HG03342 (cell line): ENCODE measurements at regions not wholly inside any gene's neighbourhood (a gene's known extent, or its start where the extent isn't known, plus 50 kb on each side); places are given as distances from the start of the nearest gene placed in this dataset.
"Not testable (repeated sequence)": the region's sequence is repeated elsewhere in the genome, so short reads cannot be mapped to it uniquely, and the experiment has no call there.

Experiments
- ATAC-seq: cut with Tn5 transposase; IDR thresholded peaks from one replicate; pipeline ENCODE4 v1.9.1; 2021; ENCODE audit warnings: mild to moderate bottlenecking, moderate library complexity; ENCODE audit not compliant: unreplicated experiment

DNA sequence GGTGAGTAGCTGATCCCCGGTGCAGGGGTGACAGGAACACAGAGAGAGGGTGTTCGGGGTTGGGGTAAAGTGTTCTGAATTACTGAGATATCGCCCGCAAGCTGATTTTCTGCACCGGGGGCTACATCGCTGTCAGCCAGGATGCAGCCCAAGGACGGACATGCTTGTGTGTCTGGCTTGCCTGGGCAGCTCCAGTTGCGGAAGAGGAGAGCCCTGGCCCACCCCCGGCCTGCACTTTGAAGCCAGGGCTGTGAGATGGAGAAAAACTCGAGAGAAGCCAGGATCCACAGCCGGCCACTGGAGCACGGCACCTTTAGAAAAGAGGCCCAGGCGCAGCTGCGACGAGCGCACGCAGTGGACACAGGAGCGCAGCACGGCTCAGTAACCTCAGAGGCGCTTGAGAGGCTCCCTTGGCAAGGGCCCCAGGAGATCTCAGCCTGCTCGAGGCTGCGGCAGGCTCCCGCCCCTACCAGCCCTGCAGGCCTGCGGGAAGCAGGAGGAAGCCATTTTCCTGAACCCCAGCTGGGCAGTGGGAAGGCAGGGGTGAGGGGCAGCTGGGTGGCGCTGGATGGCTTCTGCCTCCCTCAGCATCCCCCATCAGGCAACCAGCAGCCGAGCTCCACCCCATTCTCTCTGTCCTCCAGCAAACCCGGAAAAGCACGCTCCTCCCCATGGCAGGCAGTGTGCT lies 59.2 kb downstream of the C9orf50 start:
- ATAC-seq = no peak

DNA sequence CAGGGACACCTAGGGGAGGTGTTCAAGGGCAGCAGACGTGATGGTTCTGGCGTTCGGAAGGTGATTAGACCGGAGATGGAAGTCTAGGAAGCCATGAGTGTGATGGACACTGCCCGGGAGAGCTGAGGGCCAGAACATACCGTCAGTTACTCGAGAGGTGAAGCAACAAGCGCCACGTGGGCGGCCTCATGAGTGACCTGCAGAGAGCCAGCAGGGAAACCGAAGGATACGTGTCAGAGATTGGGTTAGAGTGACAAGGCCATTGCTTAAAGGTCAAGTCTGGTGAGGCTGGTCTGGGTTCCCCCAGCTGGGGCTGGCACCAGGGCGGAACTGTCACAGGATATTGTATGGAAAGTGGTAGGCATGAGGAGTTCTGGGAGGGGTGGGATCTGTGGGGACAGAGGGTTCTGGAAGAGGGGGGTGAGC lies 60.0 kb downstream of the C9orf50 start:
- no peak for ATAC-seq

DNA sequence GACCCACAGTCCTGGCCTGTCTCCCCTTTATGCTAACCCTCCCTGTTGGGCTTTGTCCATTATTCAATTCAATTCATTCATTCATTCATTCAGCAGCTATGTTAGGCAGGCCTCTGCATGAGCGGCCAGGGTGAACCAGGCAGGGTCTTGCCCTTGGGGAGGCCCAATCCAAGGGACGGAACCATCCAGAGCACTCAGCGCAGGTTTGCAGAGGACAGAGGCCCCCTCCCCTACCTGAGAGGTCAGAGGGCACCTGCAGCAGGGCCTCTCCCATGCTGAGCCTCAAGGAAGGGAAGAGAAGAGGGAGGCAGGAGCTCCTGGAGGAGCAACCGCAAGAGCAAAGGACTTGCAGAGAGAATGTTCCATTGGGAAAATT lies 61.4 kb downstream of the C9orf50 start:
- no peak for ATAC-seq

DNA sequence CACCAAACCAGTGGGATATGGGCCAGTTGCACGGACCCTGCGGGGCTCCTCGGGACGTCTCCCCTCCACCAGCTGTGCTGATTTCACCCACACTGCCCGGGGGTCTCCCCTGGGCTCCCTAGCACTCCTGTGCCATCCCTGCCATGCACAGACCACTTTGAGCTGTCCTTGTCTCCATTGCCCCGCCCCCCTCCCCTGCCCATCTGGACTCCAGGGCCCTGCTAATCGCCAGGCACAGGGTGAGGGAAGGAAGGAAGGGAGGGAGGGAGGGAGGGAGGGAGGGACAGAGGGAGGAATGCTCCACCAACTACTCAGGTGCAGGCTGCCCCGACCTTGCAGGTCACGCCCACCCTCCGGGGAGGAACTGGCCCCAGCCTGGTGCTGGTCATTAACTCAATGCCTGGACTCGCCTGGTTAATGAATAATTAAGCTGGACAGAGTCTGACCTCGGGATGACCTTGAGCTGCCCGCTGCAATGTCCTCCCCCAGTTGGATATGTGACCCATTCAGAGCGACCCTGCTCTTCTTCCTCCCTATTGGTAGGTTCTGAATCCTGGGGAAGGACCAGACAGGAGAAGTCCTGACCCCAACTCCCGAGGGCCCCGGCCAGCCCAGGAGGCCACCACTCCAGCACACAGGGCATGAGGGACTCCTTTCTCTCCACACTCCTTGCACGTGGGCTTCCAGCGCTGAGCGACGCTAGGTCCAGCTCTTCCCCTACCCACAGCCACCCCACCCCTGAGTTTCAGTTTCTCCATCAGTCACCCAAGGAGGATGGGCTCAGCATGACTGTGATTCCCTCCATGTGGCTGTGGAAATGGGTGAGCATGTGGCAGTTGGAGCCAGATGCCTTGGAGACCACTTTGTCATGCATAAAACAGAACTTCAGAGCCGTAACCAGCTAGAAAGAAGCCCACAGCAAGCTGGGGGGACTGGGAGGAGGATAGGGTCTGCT lies 62.1 kb downstream of the C9orf50 start:
- ATAC-seq = no peak

DNA sequence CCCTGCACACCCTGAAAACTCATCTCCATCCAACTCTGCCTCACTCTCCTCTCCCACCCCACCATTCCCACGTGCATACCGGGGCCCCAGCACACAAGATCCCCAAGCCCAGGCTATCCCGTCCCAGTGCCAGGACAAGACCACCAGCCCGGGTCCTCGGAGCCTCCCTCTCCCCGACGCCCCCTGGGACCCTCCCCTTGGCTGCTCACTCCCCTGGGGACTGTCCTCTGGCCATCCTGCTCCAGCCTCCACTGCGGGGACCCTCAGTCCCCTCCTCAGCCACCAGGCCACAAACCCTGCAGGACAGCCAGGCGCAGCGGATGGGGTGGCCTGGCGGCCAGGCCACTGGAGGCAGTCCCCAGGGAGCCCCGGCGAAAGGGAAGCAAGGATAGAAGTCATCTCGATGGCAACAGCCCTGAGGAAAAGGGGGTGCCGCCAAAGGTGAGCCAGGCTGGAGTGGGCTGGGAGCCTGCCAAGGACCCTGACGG lies 62.8 kb downstream of the C9orf50 start:
- ATAC-seq = no peak

DNA sequence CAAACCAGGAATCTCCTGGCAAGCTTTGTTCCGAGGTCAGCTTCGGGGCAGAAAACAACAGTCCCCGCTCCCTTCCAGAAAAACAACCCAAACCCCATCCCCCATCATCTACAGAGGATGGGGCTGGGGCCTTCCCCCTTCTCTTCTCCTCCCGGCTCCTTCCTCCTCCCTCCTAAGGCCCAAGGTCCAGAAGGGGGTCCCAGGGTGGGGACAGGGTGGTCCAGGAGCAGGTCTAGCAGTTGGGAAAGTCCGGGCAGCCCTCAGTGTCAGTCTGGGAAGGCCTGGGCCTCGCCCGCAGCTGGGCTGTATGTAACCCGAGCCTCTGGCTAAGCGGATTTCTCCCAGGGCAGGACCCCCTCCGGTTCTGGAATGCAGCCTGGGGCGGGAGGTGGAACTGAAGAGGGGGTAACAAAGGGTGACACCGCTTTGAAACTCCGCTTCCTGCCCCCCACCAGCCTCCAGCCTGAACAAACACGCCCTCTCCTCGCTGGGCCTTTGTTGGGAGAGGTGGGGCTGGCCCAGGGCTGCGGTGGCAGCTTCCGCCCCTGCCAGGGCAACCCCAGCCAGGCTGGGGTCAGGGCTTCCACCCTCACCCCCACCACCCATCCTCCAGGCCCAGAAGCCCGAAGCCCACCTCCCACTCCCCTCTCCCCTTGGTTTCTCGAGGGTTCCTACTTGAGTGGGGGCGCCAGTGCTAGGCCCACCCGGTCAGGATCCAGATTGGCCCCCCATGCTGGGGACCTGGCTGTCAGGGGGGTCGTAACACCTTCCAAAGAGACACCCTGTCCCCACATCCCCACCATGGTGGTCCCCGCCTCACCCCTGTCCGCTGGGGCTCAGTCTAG lies 63.5 kb downstream of the C9orf50 start:
- ATAC-seq = no peak

DNA sequence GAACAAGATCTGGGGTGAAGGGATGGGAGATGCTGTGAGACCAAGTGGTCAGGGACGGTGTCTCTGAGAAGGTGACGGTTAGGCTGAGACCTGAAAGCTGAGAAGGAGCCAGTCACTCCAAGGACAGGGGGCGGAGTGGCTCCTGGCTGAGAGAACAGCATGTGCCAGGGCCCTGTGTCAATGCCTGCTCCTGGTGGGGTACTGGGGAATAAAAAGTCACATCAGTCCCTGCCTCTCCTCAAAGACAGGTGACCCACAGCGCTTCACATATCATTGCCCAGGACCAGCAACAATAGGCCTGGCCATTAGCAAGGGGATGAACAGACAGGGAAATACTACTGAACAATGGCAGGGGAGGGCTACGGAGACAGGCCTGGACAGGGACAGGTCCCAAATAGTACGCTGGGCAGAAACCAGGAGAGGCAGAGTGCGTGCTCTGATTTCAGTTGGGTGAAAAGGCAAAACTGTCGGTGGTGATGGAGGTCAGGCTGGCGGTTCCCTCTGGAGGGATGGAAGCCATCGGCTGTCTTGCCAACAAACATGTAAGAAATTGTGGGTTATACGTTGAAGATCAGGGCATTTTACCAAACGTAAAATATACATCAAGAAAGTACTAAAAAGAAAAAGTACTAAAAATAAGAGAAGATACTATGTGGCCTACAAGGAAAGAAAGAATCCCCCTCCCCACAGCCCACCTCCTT lies 64.3 kb downstream of the C9orf50 start:
- ATAC-seq = no peak

DNA sequence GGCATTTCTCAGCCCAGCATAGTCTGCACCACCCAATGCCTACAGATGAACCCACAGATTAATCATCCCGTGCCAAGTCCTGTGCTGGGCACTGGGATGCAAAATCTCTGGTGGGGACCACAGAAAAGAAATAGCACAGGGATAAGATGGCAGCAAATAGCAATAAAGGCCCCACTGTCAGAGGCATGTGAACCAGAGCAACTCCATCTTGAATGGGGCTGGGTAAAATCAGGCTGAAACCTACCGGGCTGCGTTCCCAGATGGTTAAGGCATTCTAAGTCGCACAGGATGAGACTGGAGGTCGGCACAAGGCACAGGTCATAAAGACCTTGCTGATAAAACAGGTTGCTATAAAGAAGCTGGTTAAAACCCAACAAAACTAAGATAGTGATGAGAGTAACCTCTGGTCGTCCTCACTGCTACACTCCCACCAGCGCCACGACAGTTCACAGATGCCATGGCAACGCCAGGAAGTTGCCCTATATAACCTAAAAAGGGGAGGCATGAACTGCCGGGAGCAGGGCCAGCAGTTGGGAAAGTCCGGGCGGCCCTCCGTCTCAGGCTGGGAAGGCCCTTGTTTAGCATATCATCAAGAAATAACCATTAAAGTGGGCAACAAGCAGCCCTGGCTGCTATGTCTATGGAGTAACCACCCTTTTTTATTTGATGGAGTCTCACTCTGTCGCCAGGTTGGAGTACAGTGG lies 65.2 kb downstream of the C9orf50 start:
- no peak for ATAC-seq

DNA sequence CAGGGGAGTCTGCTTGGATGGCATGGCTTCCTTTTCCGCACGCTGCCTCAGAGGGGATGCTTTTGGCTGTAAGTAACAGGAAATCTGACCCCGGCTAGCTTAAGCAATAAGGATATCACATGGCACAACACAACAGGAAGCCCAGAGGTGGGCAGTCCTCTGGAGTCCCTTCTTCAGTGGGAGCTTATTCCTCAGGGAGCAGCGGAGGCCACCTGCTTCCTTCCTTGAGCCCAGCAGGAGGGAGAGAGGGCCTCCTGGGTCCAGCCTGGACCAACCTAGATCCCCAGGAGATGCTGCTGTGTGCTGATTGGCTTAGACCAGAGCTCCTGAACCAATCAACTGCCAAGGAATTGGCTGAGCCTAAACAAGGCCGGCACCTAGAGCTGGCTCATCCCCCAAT lies 66.3 kb downstream of the C9orf50 start:
- no peak for ATAC-seq

DNA sequence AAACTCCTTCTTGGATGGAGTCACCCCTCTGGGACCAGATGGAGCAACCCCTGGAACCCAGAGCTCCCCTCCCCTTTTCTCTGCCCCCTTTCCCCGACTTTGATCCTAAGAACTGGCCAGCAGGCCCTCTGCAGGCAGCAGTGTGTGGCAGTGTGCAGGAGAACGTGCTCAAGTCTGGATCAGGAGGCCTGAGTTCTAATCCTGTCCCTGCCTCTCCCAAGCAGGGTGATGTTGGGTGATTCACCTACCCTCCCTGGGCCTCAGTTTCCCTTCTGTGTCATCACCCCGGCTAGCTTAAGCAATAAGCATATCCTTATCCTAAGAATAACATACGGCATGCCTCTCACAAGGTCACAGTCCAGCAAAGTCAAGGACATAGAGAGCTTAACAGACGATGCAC lies 67.6 kb downstream of the C9orf50 start:
- ATAC-seq = no peak

DNA sequence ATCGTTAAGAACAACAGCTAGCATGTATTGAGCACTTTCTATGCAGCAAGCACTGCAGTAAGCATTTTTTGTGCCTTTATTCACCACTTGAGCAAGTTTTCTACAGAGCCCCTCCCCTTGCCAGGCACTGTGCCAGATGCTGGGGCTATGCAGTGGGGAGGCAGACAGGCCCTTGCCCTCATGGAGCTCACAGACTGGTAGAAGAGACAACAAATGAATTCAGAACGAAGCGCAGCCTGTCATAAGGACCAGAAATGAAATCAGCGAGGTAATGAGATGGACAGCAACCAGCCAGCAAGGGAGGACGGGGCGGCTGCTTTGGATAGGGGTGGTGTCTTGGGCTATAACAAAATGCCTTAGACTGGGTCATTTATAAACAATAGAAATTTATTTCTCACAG lies 68.8 kb downstream of the C9orf50 start:
- ATAC-seq = no peak

DNA sequence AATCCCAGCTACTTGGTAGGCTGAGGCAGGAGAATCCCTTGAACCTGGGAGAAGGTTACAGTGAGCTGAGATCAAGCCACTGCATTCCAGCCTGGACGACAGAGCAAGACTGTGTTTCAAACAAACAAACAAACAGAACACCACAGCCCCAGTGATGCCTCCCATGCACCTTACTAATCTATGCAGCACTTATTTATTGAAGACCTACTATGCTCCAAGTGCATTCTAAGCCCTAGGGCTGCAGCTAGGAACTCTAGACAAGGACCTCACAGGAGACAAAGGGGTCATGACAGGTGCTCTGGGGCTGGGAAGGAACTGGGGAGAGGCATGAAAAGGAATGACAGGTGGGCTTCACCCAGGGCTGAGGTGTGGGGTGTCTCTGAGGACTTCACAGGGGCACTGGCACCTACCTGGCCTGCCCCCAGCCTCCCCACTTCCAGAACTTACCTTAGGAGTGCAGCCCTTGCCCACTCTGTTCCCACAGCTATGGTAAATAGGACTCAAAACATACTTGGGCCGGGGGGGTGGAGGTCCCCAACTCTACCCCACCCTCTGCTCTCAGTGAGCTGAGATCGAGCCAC lies 69.4 kb downstream of the C9orf50 start:
- ATAC-seq = no peak

DNA sequence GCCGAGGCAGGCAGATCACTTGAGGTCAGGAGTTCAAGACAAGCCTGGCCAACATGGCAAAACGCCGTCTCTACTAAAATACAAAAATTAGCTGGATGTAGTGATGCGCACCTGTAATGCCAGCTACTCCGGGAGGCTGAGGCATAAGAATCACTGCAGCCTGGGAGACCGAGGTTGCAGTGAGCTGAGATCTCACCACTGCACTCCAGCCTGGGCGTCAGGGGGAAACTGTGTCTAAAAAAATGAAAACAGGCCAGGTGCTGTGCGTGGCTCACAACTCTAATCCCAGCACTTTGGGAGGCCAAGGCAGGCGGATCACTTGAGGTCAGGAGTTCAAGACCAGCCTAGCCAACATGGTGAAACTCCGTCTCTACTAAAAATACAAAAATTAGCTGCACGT lies 69.9 kb downstream of the C9orf50 start:
- not testable (repeated sequence) for ATAC-seq

DNA sequence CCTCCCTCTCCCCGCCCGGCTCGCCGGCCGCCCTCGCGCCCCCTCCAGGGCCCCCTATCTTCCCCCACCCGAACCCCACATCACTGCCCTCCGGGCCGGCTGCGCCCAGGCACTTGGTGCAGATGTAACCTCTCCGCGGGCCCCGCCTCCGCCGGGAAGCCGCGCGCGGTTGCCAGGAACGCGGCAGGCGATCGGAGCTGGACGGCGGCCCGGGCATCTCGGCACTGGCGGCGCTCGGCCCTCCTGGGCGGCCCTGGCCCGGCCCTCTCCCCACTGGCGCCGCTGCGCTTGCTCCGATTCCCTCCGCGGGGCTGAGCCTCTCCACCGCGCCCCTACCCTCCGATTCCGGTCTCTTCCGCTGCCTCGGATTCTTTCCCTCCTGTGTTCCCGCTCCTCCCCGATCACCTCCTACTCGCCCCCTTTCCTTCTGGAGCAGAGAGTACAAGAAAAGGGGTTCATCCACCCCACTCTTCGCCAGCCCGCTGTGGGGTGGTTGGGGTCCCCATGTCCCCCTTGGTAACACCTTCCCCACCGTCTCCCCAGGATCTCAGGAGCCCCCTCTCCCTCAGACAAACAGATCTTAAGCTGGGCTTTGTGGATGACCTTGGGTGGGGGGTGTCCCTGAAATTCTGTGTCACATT lies 70.6 kb downstream of the C9orf50 start:
- no peak for ATAC-seq

DNA sequence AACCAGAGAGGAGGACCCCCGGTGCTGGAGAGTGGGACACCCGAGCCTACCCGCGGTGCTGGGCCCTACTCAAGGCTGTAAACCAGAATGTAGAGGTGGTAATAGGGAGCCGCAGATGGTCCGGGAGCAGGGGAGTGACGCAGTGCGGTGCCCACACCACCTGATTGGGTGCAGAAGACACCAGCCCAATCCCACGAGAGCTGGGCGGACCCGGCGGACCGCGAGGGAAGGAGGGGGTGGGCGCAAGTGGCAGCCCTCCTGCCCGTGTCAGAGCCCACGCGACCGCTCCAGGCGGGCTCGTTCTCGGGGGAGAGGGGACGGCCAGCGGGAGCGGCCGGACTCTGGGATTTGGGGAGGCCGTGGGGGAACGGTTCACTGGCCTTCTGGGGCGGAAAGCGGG lies 71.2 kb downstream of the C9orf50 start:
- no peak for ATAC-seq

DNA sequence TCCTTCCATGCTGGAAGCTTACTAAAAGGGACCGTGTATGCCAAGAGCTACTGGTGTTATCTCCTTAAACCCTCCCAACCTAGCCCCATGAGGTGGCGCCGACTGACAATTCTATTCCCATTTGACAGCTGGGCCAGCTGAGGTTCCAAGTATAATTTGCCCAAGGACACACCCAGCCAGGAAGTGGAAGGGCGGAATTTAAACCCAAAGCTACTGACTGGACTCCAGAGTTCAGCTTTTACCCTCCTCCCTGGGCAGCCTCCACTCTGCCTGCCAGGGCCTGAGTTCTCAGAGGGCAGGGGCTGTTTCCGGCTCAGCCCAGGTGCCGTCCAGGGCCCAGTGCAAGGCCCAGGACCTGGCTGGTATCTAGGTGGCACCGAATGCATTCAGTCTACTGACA lies 71.8 kb downstream of the C9orf50 start:
- no peak for ATAC-seq

DNA sequence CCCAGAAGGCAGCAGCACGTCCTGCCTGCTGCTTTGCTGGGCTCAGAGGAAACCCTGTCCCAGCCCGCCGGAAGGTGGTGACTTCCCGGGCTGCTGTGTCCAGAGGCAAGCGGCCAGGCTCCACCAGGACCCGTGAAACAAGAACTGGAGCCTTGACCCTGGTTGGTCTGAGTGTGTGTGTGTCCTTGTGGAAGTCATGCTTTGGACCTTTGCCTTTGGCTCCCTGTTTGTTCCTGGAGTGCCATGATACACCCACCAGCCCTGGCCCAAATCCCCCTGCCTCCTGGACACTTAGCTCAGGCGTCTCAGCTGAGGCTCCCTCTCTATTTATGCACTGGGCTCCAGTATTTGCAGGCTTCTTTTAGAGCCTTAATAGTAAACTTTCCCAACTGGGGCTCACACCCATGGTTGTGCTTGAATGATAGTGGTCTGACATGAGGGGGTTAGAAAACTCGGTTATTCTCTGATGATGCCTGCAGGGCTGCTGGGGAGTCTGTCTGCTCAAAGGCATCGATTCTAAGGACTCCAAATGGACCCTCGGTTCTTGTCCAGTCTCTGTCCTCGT lies 72.2 kb downstream of the C9orf50 start:
- no peak for ATAC-seq

DNA sequence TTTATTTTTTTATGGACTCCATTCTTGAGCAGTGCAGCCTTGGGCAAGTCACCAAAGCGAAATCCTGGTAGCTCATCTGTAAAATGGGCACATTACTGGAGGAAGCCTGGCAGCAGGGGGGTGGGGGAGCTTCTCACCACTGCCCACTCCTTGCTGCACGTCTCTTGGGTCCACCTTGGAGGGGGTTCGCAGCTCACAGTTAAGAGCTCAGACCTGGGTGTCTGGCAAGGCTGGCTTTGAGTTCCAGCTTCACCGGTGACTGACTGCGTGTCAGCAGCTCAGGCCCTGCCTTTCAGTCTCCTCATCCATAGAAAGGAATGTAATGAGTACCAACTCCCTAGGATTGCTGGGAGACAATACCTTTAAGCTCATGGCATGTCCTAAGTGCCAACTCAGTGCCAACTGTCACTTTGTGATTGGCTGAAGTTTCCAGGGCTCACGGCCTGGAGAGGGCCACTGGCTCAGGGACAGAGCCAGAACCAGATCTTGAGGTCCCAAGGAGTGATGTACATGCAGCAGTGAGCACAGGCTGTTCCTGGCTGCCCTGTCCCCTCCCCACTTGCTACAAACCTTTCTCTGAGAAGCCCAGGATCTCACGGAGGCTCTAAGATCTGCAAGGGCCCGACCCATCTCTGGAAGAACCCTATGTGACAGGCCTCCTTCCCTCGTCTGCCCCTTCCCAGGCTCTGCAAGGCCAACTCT lies 72.9 kb downstream of the C9orf50 start:
- no peak for ATAC-seq
